Astrocyte (in vitro differentiated cells and primary cell): ENCODE measurements at regions not wholly inside any gene's neighbourhood (a gene's known extent, or its start where the extent isn't known, plus 50 kb on each side); places are given as distances from the start of the nearest gene placed in this dataset.

ENCODE experiments used
- DNase-seq: peaks from one replicate; pipeline ENCODE4 v3.0.0-alpha.2; 2010; ENCODE audit warnings: low read depth
- FAIRE-seq: peaks from 2 replicates; lab custom pipeline; 2011; peaks lifted over from hg19 to GRCh38; lab: Jason Lieb, UNC
- H2AFZ ChIP-seq: 2 replicates; pipeline ENCODE4 v1.6.0; 2012; ENCODE audit warnings: low read depth, low read length, inconsistent platforms
- H3K27ac ChIP-seq: 2 replicates; pipeline ENCODE4 v1.5.1; 2011; ENCODE audit warnings: low read depth, low read length, inconsistent platforms
- H3K27me3 ChIP-seq: 2 replicates; pipeline ENCODE4 v1.6.0; 2011; ENCODE audit warnings: low read length, inconsistent platforms; ENCODE audit not compliant: insufficient read depth
- H3K36me3 ChIP-seq: 2 replicates; pipeline ENCODE4 v1.5.1; 2011; ENCODE audit warnings: low read length, inconsistent platforms; ENCODE audit not compliant: insufficient read depth
- H3K4me1 ChIP-seq: 2 replicates; pipeline ENCODE4 v1.5.1; 2011; ENCODE audit warnings: low read length, inconsistent platforms; ENCODE audit not compliant: insufficient read depth
- H3K4me2 ChIP-seq: 2 replicates; pipeline ENCODE4 v1.6.0; 2012; ENCODE audit warnings: low read length, inconsistent platforms
- H3K4me3 ChIP-seq: 2 replicates; pipeline ENCODE4 v1.5.1; 2011; ENCODE audit warnings: low read depth, mild to moderate bottlenecking, low read length, inconsistent platforms; ENCODE audit not compliant: insufficient read depth
- H3K79me2 ChIP-seq: 2 replicates; pipeline ENCODE4 v1.6.0; 2012; ENCODE audit warnings: mild to moderate bottlenecking, low read length, inconsistent platforms; ENCODE audit not compliant: insufficient read depth
- H3K9ac ChIP-seq: 2 replicates; pipeline ENCODE4 v1.6.0; 2012; ENCODE audit warnings: mild to moderate bottlenecking, low read length, inconsistent platforms
- H3K9me3 ChIP-seq: 2 replicates; pipeline ENCODE4 v1.5.1; 2012; ENCODE audit warnings: low read depth, mild to moderate bottlenecking, low read length, inconsistent platforms; ENCODE audit not compliant: insufficient read depth
- H4K20me1 ChIP-seq: 2 replicates; pipeline ENCODE4 v1.6.0; 2012; ENCODE audit warnings: low read length, inconsistent platforms; ENCODE audit not compliant: insufficient read depth
- H3K27ac Mint-ChIP-seq: one replicate; pipeline ENCODE4 v1.8.0; 2021; ENCODE audit warnings: mild to moderate bottlenecking, mixed read lengths; ENCODE audit not compliant: unreplicated experiment
- H3K27me3 Mint-ChIP-seq: one replicate; pipeline ENCODE4 v1.8.0; 2021; ENCODE audit warnings: low read depth, mixed read lengths; ENCODE audit not compliant: unreplicated experiment
- H3K36me3 Mint-ChIP-seq: one replicate; pipeline ENCODE4 v1.8.0; 2021; ENCODE audit warnings: low read depth, mixed read lengths; ENCODE audit not compliant: unreplicated experiment
- H3K4me1 Mint-ChIP-seq: one replicate; pipeline ENCODE4 v1.8.0; 2021; ENCODE audit warnings: low read depth, mixed read lengths; ENCODE audit not compliant: unreplicated experiment
- H3K4me3 Mint-ChIP-seq: one replicate; pipeline ENCODE4 v1.8.0; 2021; ENCODE audit warnings: mild to moderate bottlenecking, moderate library complexity, mixed read lengths; ENCODE audit not compliant: unreplicated experiment
- H3K9me3 Mint-ChIP-seq: one replicate; pipeline ENCODE4 v1.8.0; 2021; ENCODE audit warnings: mild to moderate bottlenecking, mixed read lengths; ENCODE audit not compliant: unreplicated experiment
- CTCF ChIP-seq: IDR thresholded peaks from 2 replicates; pipeline ENCODE4 v1.5.1; 2011; ENCODE audit warnings: low read depth, mild to moderate bottlenecking, inconsistent platforms, low read length, moderate library complexity; ENCODE audit not compliant: insufficient read depth
- EZH2 ChIP-seq: IDR thresholded peaks from 2 replicates; pipeline ENCODE4 v1.6.1; 2012; ENCODE audit warnings: mild to moderate bottlenecking, low read length, inconsistent platforms; ENCODE audit not compliant: insufficient read depth

GRCh38 chr4:82050796-82051195 is 323.0 kb downstream of the HNRNPD start:
- Histone ChIP-seq H3K4me3 (no peak overlapping the region), H3K9ac (no peak overlapping the region), H4K20me1 (no peaks in the 10 kb centered on the region), H3K36me3 (no peaks in the 10 kb centered on the region), H3K4me2 (no peak overlapping the region), H3K4me1 (no peaks in the 10 kb centered on the region), H2AFZ (no peak overlapping the region), H3K9me3 (no peaks in the 10 kb centered on the region), H3K27me3 (peaks cover 3% of the 10 kb centered on the region), H3K27ac (no peak overlapping the region), H3K79me2 (no peaks in the 10 kb centered on the region)
- Mint-ChIP-seq H3K9me3 (peaks cover 12% of the 10 kb centered on the region), H3K27me3 (peaks cover 46% of the 10 kb centered on the region), H3K27ac (no peak overlapping the region), H3K36me3 (no peaks in the 10 kb centered on the region), H3K4me1 (peaks cover 13% of the 10 kb centered on the region), H3K4me3 (no peak overlapping the region)
- peak; percentile 1 for DNase-seq
- no peak for TF ChIP-seq CTCF
- TF ChIP-seq EZH2: no peak
- no peak for FAIRE-seq

- no peak overlapping the region for H3K4me3 ChIP-seq
- H3K4me1 ChIP-seq: no peaks in the 10 kb centered on the region
- no peaks in the 10 kb centered on the region for H3K36me3 ChIP-seq
- H2AFZ ChIP-seq: no peak overlapping the region
- DNase-seq (no peak), FAIRE-seq (no peak)
- Mint-ChIP-seq H3K9me3 (peaks cover 3% of the 10 kb centered on the region), H3K36me3 (no peaks in the 10 kb centered on the region), H3K4me1 (peaks cover 13% of the 10 kb centered on the region), H3K27ac (no peak overlapping the region), H3K4me3 (no peak overlapping the region), H3K27me3 (peaks cover 47% of the 10 kb centered on the region)
- H3K27me3 ChIP-seq: peaks cover 11% of the 10 kb centered on the region
- TF ChIP-seq CTCF (no peak), EZH2 (no peak)
- H3K9ac ChIP-seq: no peak overlapping the region
- H3K9me3 ChIP-seq: no peaks in the 10 kb centered on the region
- no peaks in the 10 kb centered on the region for H4K20me1 ChIP-seq
- no peak overlapping the region for H3K27ac ChIP-seq
- H3K79me2 ChIP-seq: no peaks in the 10 kb centered on the region
- H3K4me2 ChIP-seq: no peak overlapping the region
Measured at GRCh38 chr4:82049294-82049693, 324.5 kb downstream of the HNRNPD start.

- no peak overlapping the region for H2AFZ ChIP-seq
- no peak overlapping the region for H3K27ac ChIP-seq
- peaks cover 3% of the 10 kb centered on the region for H3K9me3 Mint-ChIP-seq
- no peak overlapping the region for H3K4me3 ChIP-seq
- H3K9me3 ChIP-seq: no peaks in the 10 kb centered on the region
- peaks cover 17% of the 10 kb centered on the region for H3K27me3 ChIP-seq
- no peak for TF ChIP-seq CTCF
- no peak for TF ChIP-seq EZH2
- no peaks in the 10 kb centered on the region for H4K20me1 ChIP-seq
- H3K79me2 ChIP-seq: no peaks in the 10 kb centered on the region
- H3K4me2 ChIP-seq: no peak overlapping the region
- H3K27ac Mint-ChIP-seq: no peak overlapping the region
- no peaks in the 10 kb centered on the region for H3K4me1 ChIP-seq
- H3K4me3 Mint-ChIP-seq: no peak overlapping the region
- H3K4me1 Mint-ChIP-seq: peaks cover 15% of the 10 kb centered on the region
- H3K36me3 Mint-ChIP-seq: no peaks in the 10 kb centered on the region
- peaks cover 48% of the 10 kb centered on the region for H3K27me3 Mint-ChIP-seq
- no peak for DNase-seq
- no peak for FAIRE-seq
- H3K9ac ChIP-seq: no peak overlapping the region
- no peaks in the 10 kb centered on the region for H3K36me3 ChIP-seq
Measured at GRCh38 chr4:82047731-82048130, 326.1 kb downstream of the HNRNPD start.
